Neural cell (in vitro differentiated cells): ENCODE measurements at regions not wholly inside any gene's neighbourhood (a gene's known extent, or its start where the extent isn't known, plus 50 kb on each side); places are given as distances from the start of the nearest gene placed in this dataset.

Experiments
- H2AFZ ChIP-seq: fragments of 200-600, 300-800 bp; sonication (generic), shearing (Covaris generic); 2 replicates; pipeline ENCODE4 v1.6.0; 2014; ENCODE audit warnings: low read depth, mild to moderate bottlenecking, antibody characterized with exemption, low read length, moderate library complexity
- H3F3A ChIP-seq: fragments of 200-600 bp; shearing (Covaris generic); 2 replicates; pipeline ENCODE4 v1.6.1; 2016; ENCODE audit warnings: mild to moderate bottlenecking, moderate library complexity, mixed read lengths, antibody characterized with exemption, low read length; ENCODE audit not compliant: insufficient read depth, poor library complexity, severe bottlenecking
- H3K27ac ChIP-seq: fragments of 200-600, 300-800 bp; sonication (generic), shearing (Covaris generic); 2 replicates; pipeline ENCODE4 v1.5.1; 2014; ENCODE audit warnings: mild to moderate bottlenecking, low read length, moderate library complexity
- H3K27me3 ChIP-seq: fragments of 300-800, 200-600 bp; sonication (generic), shearing (Covaris generic); 2 replicates; pipeline ENCODE4 v1.6.0; 2014; ENCODE audit warnings: mild to moderate bottlenecking, low read depth, low read length, moderate library complexity; ENCODE audit not compliant: insufficient read depth
- H3K36me3 ChIP-seq: fragments of 300-800, 200-600 bp; sonication (generic), shearing (Covaris generic); 2 replicates; pipeline ENCODE4 v1.5.1; 2014; ENCODE audit warnings: mild to moderate bottlenecking, antibody characterized with exemption, low read length, moderate library complexity; ENCODE audit not compliant: insufficient read depth
- H3K4me2 ChIP-seq: fragments of 300-800, 200-600 bp; sonication (generic), shearing (Covaris generic); 2 replicates; pipeline ENCODE4 v1.6.0; 2014; ENCODE audit warnings: mild to moderate bottlenecking, low read length
- H3K4me3 ChIP-seq: fragments of 300-800, 200-600 bp; sonication (generic), shearing (Covaris generic); 2 replicates; pipeline ENCODE4 v1.5.1; 2014; ENCODE audit warnings: mild to moderate bottlenecking, low read length, moderate library complexity
- H3K79me2 ChIP-seq: fragments of 200-600 bp; shearing (Covaris generic); replicated peaks from 2 replicates; pipeline ENCODE4 v1.6.0; 2014; ENCODE audit warnings: mild to moderate bottlenecking, low read length, moderate library complexity; ENCODE audit not compliant: insufficient read depth
- H3K9ac ChIP-seq: fragments of 300-800, 200-600 bp; sonication (generic), shearing (Covaris generic); 2 replicates; pipeline ENCODE4 v1.6.1; 2016; ENCODE audit warnings: mild to moderate bottlenecking, low read length, mixed read lengths
- H3K9me2 ChIP-seq: fragments of 200-600 bp; shearing (Covaris generic); 2 replicates; pipeline ENCODE4 v1.6.1; 2016; ENCODE audit warnings: mild to moderate bottlenecking, low read length, mixed read lengths; ENCODE audit not compliant: insufficient read depth
- H3K9me3 ChIP-seq: fragments of 200-600, 300-800 bp; sonication (generic), shearing (Covaris generic); 2 replicates; pipeline ENCODE4 v1.6.1; 2016; ENCODE audit warnings: mild to moderate bottlenecking, mixed run types, low read length, moderate library complexity, mixed read lengths
- H4K20me1 ChIP-seq: fragments of 200-600 bp; shearing (Covaris generic); 2 replicates; pipeline ENCODE4 v1.6.1; 2016; ENCODE audit warnings: mild to moderate bottlenecking, mixed run types; ENCODE audit not compliant: insufficient read depth
- CTCF ChIP-seq: fragments of 450-650 bp; IDR thresholded peaks from 2 replicates; pipeline ENCODE4 v1.5.1; 2014; ENCODE audit warnings: antibody characterized with exemption, mild to moderate bottlenecking, moderate library complexity; ENCODE audit not compliant: poor library complexity, severe bottlenecking
- EP300 ChIP-seq: fragments of 450-650 bp; conservative IDR thresholded peaks from 2 replicates; pipeline ENCODE4 v1.6.1; 2014; ENCODE audit warnings: antibody characterized with exemption, mild to moderate bottlenecking, moderate library complexity; ENCODE audit not compliant: poor library complexity, severe bottlenecking
- EZH2 ChIP-seq: fragments of 200-600, 300-800 bp; shearing (Covaris generic), sonication (generic); IDR thresholded peaks from 2 replicates; pipeline ENCODE4 v1.6.1; 2014; ENCODE audit warnings: antibody characterized with exemption, low read length, borderline replicate concordance, mild to moderate bottlenecking; ENCODE audit not compliant: insufficient read depth, poor library complexity, severe bottlenecking
- MXI1 ChIP-seq: fragments of 450-650 bp; conservative IDR thresholded peaks from 2 replicates; pipeline ENCODE4 v1.6.1; 2014; ENCODE audit warnings: antibody characterized with exemption, mild to moderate bottlenecking; ENCODE audit not compliant: poor library complexity, severe bottlenecking
- POLR2AphosphoS5 ChIP-seq: IDR thresholded peaks from 2 replicates; pipeline ENCODE4 v1.6.1; 2012
- RAD21 ChIP-seq: fragments of 450-650 bp; conservative IDR thresholded peaks from 2 replicates; pipeline ENCODE4 v1.6.1; 2014; ENCODE audit warnings: antibody characterized with exemption, mild to moderate bottlenecking, moderate library complexity
- REST ChIP-seq: IDR thresholded peaks from 2 replicates; pipeline ENCODE4 v1.6.1; 2012; ENCODE audit warnings: borderline replicate concordance
- SMC3 ChIP-seq: fragments of 450-650 bp; conservative IDR thresholded peaks from 2 replicates; pipeline ENCODE4 v1.6.1; 2014; ENCODE audit warnings: antibody characterized with exemption, mild to moderate bottlenecking, moderate library complexity; ENCODE audit not compliant: poor library complexity
- TAF1 ChIP-seq: IDR thresholded peaks from 2 replicates; pipeline ENCODE4 v1.6.1; 2012; ENCODE audit warnings: low read depth

- Histone ChIP-seq H3K79me2 (no peaks in the 10 kb centered on the region), H3K9ac (no peak overlapping the region), H3K4me3 (no peak overlapping the region), H3K4me2 (no peak overlapping the region), H3K27ac (no peak overlapping the region), H3K9me2 (no peaks in the 10 kb centered on the region), H3K9me3 (no peaks in the 10 kb centered on the region), H3K36me3 (no peaks in the 10 kb centered on the region), H3F3A (no peaks in the 10 kb centered on the region), H3K27me3 (no peaks in the 10 kb centered on the region), H4K20me1 (no peaks in the 10 kb centered on the region), H2AFZ (no peak overlapping the region)
- TF ChIP-seq MXI1 (no peak), SMC3 (no peak), REST (no peak), POLR2AphosphoS5 (no peak), TAF1 (no peak), CTCF (no peak), EP300 (no peak), EZH2 (no peak), RAD21 (no peak)
Measured at GRCh38 chr4:31807036-31807435, 1086.9 kb downstream of the PCDH7 start.

GRCh38 chr4:31844350-31844749, 1124.2 kb downstream of the PCDH7 start:
- Histone ChIP-seq H3K4me3 (no peak overlapping the region), H3F3A (no peaks in the 10 kb centered on the region), H3K27me3 (no peaks in the 10 kb centered on the region), H3K9ac (no peak overlapping the region), H3K4me2 (no peak overlapping the region), H3K36me3 (no peaks in the 10 kb centered on the region), H3K9me3 (no peaks in the 10 kb centered on the region), H3K27ac (no peak overlapping the region), H3K9me2 (no peaks in the 10 kb centered on the region), H4K20me1 (no peaks in the 10 kb centered on the region), H3K79me2 (no peaks in the 10 kb centered on the region), H2AFZ (no peak overlapping the region)
- no peak for TF ChIP-seq EZH2
- no peak for TF ChIP-seq POLR2AphosphoS5
- TF ChIP-seq SMC3 = no peak
- TF ChIP-seq EP300 = no peak

GRCh38 chr4:31851946-31852345, 1131.8 kb downstream of the PCDH7 start:
- Histone ChIP-seq H3F3A (no peaks in the 10 kb centered on the region), H3K4me2 (no peak overlapping the region), H3K36me3 (no peaks in the 10 kb centered on the region), H3K9me3 (peaks cover 5% of the 10 kb centered on the region), H3K9me2 (no peaks in the 10 kb centered on the region), H2AFZ (no peak overlapping the region), H3K9ac (no peak overlapping the region), H3K4me3 (no peak overlapping the region), H4K20me1 (no peaks in the 10 kb centered on the region), H3K27me3 (no peaks in the 10 kb centered on the region), H3K79me2 (no peaks in the 10 kb centered on the region), H3K27ac (no peak overlapping the region)
- TF ChIP-seq REST (no peak), POLR2AphosphoS5 (no peak), EP300 (no peak), CTCF (no peak), RAD21 (no peak), MXI1 (no peak), TAF1 (no peak), SMC3 (no peak), EZH2 (no peak)
